ENCODE measurements at regions not wholly inside any gene's neighbourhood (a gene's known extent, or its start where the extent isn't known, plus 50 kb on each side); places are given as distances from the start of the nearest gene placed in this dataset.

DNA sequence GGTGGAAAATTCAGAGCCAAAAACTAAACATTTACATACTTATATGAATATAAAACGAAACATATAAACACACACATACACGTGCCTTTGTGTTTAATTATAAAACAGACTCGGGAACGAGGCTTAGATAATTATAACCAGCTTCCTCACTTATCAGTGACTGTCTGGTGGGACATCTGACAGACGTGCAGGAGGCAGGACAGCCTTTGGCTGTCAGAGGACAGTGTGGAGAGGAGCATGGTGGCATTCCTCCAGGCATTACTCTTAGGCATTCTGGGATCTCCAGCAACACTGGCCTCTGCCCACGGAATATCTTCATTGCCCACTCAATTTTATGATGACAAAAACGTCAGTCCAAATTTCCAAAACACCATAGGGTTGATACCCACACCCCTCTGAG, 262.2 kb upstream of the NFE2L3 start:
- TF ChIP-seq POLR2A (IDR thresholded peaks at IDR 0.05) = no peak
- TF ChIP-seq POLR2AphosphoS5 (IDR thresholded peaks at IDR 0.05) = no peak
- TF ChIP-seq CTCF (IDR thresholded peaks at IDR 0.05) = no peak

All from sigmoid colon (tissue), 4 donors.